Mesothelial cell of epicardium (in vitro differentiated cells): ENCODE measurements at regions not wholly inside any gene's neighbourhood (a gene's known extent, or its start where the extent isn't known, plus 50 kb on each side); places are given as distances from the start of the nearest gene placed in this dataset.

Source experiments
- DNase-seq, 2 experiments: peaks; one replicate each; pipeline ENCODE4 v3.0.0; 2021; ENCODE audit warnings: low spot score in 2 of 2; ENCODE audit not compliant: unreplicated experiment in 2 of 2
- H3K27ac Mint-ChIP-seq: 2 replicates; pipeline ENCODE4 v1.8.0; 2021; ENCODE audit warnings: mixed read lengths
- H3K27me3 Mint-ChIP-seq: 2 replicates; pipeline ENCODE4 v1.8.0; 2021; ENCODE audit warnings: low read depth, mixed read lengths
- H3K36me3 Mint-ChIP-seq: 2 replicates; pipeline ENCODE4 v1.8.0; 2021; ENCODE audit warnings: mixed read lengths
- H3K4me1 Mint-ChIP-seq: 2 replicates; pipeline ENCODE4 v1.8.0; 2021; ENCODE audit warnings: mixed read lengths
- H3K4me3 Mint-ChIP-seq: 2 replicates; pipeline ENCODE4 v1.8.0; 2021; ENCODE audit warnings: mild to moderate bottlenecking, moderate library complexity, mixed read lengths
- H3K9me3 Mint-ChIP-seq: 2 replicates; pipeline ENCODE4 v1.8.0; 2021; ENCODE audit warnings: mixed read lengths
- TF ChIP-seq, protein P1 (sequence below): fragments of 200-600 bp; sonication (generic); IDR thresholded peaks from one replicate; pipeline ENCODE4 v1.5.0; 2021; ENCODE audit warnings: antibody characterized with exemption; ENCODE audit not compliant: unreplicated experiment

DNA sequence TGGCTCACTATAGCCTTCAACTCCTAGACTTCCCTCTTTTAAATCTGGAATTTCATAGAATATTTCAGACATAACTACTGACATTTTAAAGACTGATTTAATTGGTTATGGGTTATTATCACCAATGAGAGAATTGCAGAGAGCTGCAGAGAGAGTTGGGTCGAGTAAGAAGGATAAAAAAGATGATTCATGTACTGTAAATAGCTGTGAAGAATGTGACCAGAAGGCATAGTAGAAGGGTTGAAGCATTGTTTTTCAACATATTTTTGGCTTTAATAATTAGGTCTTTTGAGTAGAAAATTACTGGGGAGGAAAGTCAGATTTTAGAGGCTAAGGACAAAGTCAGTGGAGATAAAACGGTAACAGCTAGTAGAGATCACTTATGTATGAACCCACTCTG lies 503.2 kb upstream of the SLC8A1 start:
- DNase-seq: no peak
- no peak overlapping the region for H3K4me3 Mint-ChIP-seq
- TF ChIP-seq, protein P1, sequence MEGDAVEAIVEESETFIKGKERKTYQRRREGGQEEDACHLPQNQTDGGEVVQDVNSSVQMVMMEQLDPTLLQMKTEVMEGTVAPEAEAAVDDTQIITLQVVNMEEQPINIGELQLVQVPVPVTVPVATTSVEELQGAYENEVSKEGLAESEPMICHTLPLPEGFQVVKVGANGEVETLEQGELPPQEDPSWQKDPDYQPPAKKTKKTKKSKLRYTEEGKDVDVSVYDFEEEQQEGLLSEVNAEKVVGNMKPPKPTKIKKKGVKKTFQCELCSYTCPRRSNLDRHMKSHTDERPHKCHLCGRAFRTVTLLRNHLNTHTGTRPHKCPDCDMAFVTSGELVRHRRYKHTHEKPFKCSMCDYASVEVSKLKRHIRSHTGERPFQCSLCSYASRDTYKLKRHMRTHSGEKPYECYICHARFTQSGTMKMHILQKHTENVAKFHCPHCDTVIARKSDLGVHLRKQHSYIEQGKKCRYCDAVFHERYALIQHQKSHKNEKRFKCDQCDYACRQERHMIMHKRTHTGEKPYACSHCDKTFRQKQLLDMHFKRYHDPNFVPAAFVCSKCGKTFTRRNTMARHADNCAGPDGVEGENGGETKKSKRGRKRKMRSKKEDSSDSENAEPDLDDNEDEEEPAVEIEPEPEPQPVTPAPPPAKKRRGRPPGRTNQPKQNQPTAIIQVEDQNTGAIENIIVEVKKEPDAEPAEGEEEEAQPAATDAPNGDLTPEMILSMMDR: no peak
- no peaks in the 10 kb centered on the region for H3K27me3 Mint-ChIP-seq
- no peak overlapping the region for H3K27ac Mint-ChIP-seq
- H3K4me1 Mint-ChIP-seq: peaks cover 5% of the 10 kb centered on the region
- no peaks in the 10 kb centered on the region for H3K36me3 Mint-ChIP-seq
- H3K9me3 Mint-ChIP-seq: no peaks in the 10 kb centered on the region

DNA sequence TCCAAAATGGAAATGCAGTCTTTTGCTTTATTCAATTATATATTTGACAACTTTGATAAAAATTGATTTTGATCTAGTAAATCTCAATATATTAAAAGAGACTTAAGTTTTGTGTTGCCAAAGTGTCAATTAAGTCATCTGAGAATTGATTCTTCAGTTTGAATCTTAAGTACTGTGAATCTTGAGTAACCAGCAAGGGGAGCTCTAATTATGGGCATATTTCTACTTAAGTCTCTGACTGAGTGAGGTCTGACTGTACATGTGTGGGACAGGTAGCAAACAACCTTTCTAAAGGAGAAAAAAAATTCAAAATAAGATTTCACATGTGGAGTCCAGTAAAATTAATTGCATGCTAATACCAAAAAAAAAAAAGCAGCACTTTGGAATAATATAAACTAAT lies 503.7 kb upstream of the SLC8A1 start:
- TF ChIP-seq, protein P1: no peak
- Mint-ChIP-seq H3K4me1 (peaks cover 5% of the 10 kb centered on the region), H3K9me3 (no peaks in the 10 kb centered on the region), H3K27ac (no peak overlapping the region), H3K4me3 (no peak overlapping the region), H3K27me3 (no peaks in the 10 kb centered on the region), H3K36me3 (no peaks in the 10 kb centered on the region)
- DNase-seq: no peak

DNA sequence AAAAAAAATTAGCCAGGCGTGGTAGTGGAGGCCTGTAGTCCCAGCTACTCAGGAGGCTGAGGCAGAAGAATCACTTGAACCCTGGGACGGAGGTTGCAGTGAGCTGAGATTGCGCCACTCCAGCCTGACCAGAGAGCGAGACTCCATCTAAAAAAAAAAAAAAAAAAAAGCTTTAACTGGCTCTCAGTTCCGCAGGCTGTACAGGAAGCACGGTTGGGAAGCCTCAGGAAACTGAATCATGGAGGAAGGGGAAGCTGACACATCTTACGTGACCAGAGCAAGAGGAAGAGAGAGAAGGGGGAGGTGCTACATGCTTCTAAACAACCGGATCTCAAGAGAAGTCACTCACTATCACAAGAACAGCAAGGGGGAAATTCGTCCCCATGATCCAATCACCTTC lies 505.6 kb upstream of the SLC8A1 start:
- no peaks in the 10 kb centered on the region for H3K9me3 Mint-ChIP-seq
- DNase-seq: no peak
- H3K27ac Mint-ChIP-seq: no peak overlapping the region
- no peak overlapping the region for H3K4me3 Mint-ChIP-seq
- H3K4me1 Mint-ChIP-seq: peaks cover 9% of the 10 kb centered on the region
- no peaks in the 10 kb centered on the region for H3K27me3 Mint-ChIP-seq
- TF ChIP-seq, protein P1: no peak
- no peaks in the 10 kb centered on the region for H3K36me3 Mint-ChIP-seq

DNA sequence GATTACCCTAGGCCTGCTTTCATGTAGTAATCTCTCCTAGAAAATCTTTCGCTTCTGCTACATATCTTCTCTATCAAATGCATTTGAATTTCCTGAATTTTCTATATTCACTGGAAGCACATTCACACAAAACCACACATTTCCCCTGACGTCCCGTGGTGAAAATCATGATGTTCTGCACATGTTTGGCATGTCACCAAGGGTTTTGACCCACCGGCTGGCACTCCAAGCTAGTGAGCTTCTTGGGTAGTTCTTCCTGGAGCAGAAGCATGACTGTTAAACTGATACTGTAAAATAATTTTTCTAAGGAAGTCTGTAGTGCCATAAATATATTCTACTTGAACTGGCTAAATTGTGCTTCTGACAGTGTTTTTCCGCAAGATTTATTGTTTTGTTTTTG lies 510.1 kb upstream of the SLC8A1 start:
- Mint-ChIP-seq H3K4me3 (no peak overlapping the region), H3K27me3 (no peaks in the 10 kb centered on the region), H3K36me3 (no peaks in the 10 kb centered on the region), H3K4me1 (peaks cover 4% of the 10 kb centered on the region), H3K9me3 (peaks cover 20% of the 10 kb centered on the region), H3K27ac (no peak overlapping the region)
- no peak for DNase-seq
- TF ChIP-seq, protein P1: no peak

DNA sequence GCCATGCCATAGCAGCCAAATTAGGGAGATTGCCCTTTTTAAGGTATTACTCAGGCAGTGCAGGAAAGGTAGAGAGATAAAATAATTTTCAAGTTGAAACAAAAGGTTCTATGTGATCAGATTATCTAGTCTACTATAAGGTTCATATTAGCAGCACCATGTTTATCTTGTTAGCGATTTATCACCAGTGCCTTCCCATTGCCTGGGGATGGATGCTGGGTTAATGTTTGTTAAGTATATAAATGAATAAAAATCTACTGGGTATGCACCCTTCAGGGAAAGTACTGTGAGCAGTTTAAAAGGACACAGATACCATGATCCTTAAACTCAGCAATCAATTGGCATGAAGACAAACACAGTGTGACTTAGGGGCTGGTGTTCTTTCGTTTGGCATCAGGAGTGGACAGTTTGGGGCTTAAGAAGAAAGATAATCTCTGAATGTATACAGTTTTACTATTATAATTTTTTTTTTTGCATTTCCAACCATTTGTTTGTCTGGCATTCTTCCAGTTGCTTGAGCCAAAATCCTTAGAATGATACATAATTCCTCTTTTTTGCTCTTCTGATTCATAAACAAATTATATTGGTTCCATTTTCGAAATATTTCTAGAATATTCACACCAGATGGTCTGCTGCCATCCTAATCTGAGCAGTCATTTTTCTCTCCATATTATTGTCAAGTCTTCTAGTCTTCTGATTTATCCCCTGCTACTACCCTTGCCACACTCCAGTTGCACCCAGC lies 512.8 kb upstream of the SLC8A1 start:
- H3K4me1 Mint-ChIP-seq: peaks cover 4% of the 10 kb centered on the region
- DNase-seq: no peak
- peaks cover 20% of the 10 kb centered on the region for H3K9me3 Mint-ChIP-seq
- H3K27ac Mint-ChIP-seq: no peak overlapping the region
- H3K4me3 Mint-ChIP-seq: no peak overlapping the region
- H3K36me3 Mint-ChIP-seq: no peaks in the 10 kb centered on the region
- no peaks in the 10 kb centered on the region for H3K27me3 Mint-ChIP-seq
- TF ChIP-seq, protein P1: no peak
